Esophagus squamous epithelium (tissue), 4 donors: ENCODE measurements at regions not wholly inside any gene's neighbourhood (a gene's known extent, or its start where the extent isn't known, plus 50 kb on each side); places are given as distances from the start of the nearest gene placed in this dataset.

Source experiments
- CTCF ChIP-seq, 6 experiments: fragments of 450-650 bp in 4 of 6; fragments of 200-600 bp in 2 of 6; sonication (generic) in 2 of 6; IDR thresholded peaks; one replicate each; pipeline ENCODE4 v1.5.1; 2016 to 2019; ENCODE audit warnings: antibody characterized with exemption in 6 of 6, mild to moderate bottlenecking in 4 of 6, moderate library complexity in 4 of 6
- POLR2A ChIP-seq, 4 donors: fragments of 450-650 bp; IDR thresholded peaks; one replicate each; pipeline ENCODE4 v1.6.1; 2017; ENCODE audit warnings: antibody characterized with exemption in 4 of 4, mild to moderate bottlenecking in 4 of 4, moderate library complexity in 3 of 4

GRCh38 chr2:52794581-52794980, 973.0 kb upstream of the CHAC2 start:
- TF ChIP-seq CTCF (IDR thresholded peaks at IDR 0.05), result no peak
- no peak for TF ChIP-seq POLR2A (IDR thresholded peaks at IDR 0.05)
